Osteoblast (primary cell): ENCODE measurements at regions not wholly inside any gene's neighbourhood (a gene's known extent, or its start where the extent isn't known, plus 50 kb on each side); places are given as distances from the start of the nearest gene placed in this dataset.
A peak's percentile ranks its signal among the peaks of the same experiment; 100 is the strongest.

Experiments used
- DNase-seq: peaks from one replicate; pipeline ENCODE4 v3.0.0; 2011; ENCODE audit warnings: low spot score, mixed read lengths; ENCODE audit not compliant: insufficient read length; ENCODE audit errors: missing footprints
- H2AFZ ChIP-seq: 2 replicates; pipeline ENCODE4 v1.6.0; 2011; ENCODE audit warnings: mild to moderate bottlenecking, low read length
- H3K27ac ChIP-seq: 2 replicates; pipeline ENCODE4 v1.5.1; 2011; ENCODE audit warnings: mild to moderate bottlenecking, low read depth, low read length, moderate library complexity
- H3K27me3 ChIP-seq: 2 replicates; pipeline ENCODE4 v1.6.0; 2012; ENCODE audit warnings: mild to moderate bottlenecking, control low read depth, inconsistent platforms, low read length, moderate library complexity; ENCODE audit not compliant: insufficient read depth
- H3K36me3 ChIP-seq: 2 replicates; pipeline ENCODE4 v1.5.1; 2011; ENCODE audit warnings: mild to moderate bottlenecking, low read length, control low read depth, moderate library complexity; ENCODE audit not compliant: insufficient read depth
- H3K4me1 ChIP-seq: 2 replicates; pipeline ENCODE4 v1.5.1; 2011; ENCODE audit warnings: mild to moderate bottlenecking, low read length, control low read depth, moderate library complexity; ENCODE audit not compliant: insufficient read depth
- H3K4me2 ChIP-seq: 2 replicates; pipeline ENCODE4 v1.6.0; 2011; ENCODE audit warnings: mild to moderate bottlenecking, low read length; ENCODE audit not compliant: insufficient read depth
- H3K4me3 ChIP-seq: fragments of 200-600 bp; sonication (generic); 3 replicates; pipeline ENCODE4 v1.5.1; 2012; ENCODE audit warnings: mild to moderate bottlenecking, low read length, inconsistent platforms; ENCODE audit not compliant: insufficient read depth
- H3K79me2 ChIP-seq: 2 replicates; pipeline ENCODE4 v1.6.0; 2012; ENCODE audit warnings: mild to moderate bottlenecking, low read length, control low read depth, inconsistent platforms; ENCODE audit not compliant: insufficient read depth
- H3K9me3 ChIP-seq: 2 replicates; pipeline ENCODE4 v1.5.1; 2011; ENCODE audit warnings: low read depth, low read length, control low read depth
- H4K20me1 ChIP-seq: 2 replicates; pipeline ENCODE4 v1.6.0; 2012; ENCODE audit warnings: mild to moderate bottlenecking, low read length, control low read depth; ENCODE audit not compliant: insufficient read depth
- CTCF ChIP-seq: IDR thresholded peaks from 2 replicates; pipeline ENCODE4 v1.5.1; 2011; ENCODE audit warnings: mild to moderate bottlenecking, low read depth, low read length, moderate library complexity; ENCODE audit errors: extremely low read depth

DNA sequence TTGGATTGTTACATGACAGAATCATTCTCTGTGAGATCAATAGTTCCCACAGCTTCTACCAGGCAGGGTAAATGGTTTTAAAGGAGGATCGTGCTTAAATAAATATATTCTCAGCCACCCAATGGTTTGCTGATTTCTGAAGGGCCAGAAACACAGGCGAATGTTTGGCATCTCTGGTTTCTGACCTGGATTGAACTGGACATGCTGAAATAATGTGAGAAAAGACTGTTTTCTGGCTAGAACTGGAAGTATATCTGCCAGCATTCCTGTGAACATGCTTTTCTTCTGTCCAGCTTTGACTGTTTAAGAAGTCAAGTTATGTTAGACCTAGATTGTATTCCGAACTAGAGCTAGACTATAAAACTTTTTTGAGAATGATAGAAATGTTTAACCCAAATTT, 77.1 kb upstream of the COL3A1 start:
- Histone ChIP-seq H3K4me2 (peak overlapping the region; percentile 62), H3K4me1 (peaks cover 12% of the 10 kb centered on the region), H2AFZ (peak overlapping the region; percentile 79), H3K27me3 (no peaks in the 10 kb centered on the region), H3K4me3 (no peak overlapping the region), H3K79me2 (no peaks in the 10 kb centered on the region), H4K20me1 (no peaks in the 10 kb centered on the region), H3K9me3 (no peaks in the 10 kb centered on the region), H3K36me3 (no peaks in the 10 kb centered on the region), H3K27ac (peak overlapping the region; percentile 62)
- TF ChIP-seq CTCF: no peak
- peak; percentile 38 for DNase-seq

GRCh38 chr2:188898261-188898660, 75.9 kb upstream of the COL3A1 start:
- DNase-seq: no peak
- Histone ChIP-seq H3K79me2 (no peaks in the 10 kb centered on the region), H3K9me3 (no peaks in the 10 kb centered on the region), H3K4me3 (no peak overlapping the region), H4K20me1 (no peaks in the 10 kb centered on the region), H3K4me1 (peaks cover 16% of the 10 kb centered on the region), H3K27me3 (no peaks in the 10 kb centered on the region), H3K4me2 (no peak overlapping the region), H3K27ac (peak overlapping the region; percentile 62), H3K36me3 (no peaks in the 10 kb centered on the region), H2AFZ (no peak overlapping the region)
- TF ChIP-seq CTCF: no peak

DNA sequence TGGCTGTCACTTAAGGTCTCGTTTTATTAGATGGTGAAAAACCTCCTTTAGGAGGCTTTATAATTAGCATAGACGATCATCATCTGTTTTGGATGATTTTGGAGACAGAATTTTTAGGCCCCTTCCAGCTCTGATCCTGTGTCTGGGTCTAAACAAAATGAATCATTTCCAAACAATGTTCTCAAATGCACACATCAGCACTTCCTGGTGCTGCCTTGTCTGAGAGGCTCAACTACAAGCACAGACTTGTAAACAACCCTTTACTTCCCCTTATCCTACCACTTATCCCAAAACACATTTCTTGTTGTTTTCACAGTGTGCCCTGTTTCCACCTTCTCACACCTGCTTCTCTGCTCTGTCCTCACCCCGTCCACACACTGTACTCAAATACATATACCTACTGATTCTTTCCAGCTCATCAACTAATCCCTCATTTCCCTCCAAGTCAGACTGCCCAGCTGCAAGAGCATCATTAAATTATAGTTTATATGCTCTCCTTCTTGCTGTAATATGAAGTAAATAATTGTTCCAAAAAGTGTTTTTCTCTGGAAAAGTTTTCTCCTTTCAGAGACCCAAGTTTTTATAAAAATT, 71.2 kb upstream of the COL3A1 start:
- H3K4me2 ChIP-seq: no peak overlapping the region
- H3K27ac ChIP-seq: no peak overlapping the region
- no peaks in the 10 kb centered on the region for H3K9me3 ChIP-seq
- H3K4me1 ChIP-seq: peaks cover 4% of the 10 kb centered on the region
- H3K27me3 ChIP-seq: no peaks in the 10 kb centered on the region
- DNase-seq: peak; percentile 39
- no peaks in the 10 kb centered on the region for H3K79me2 ChIP-seq
- TF ChIP-seq CTCF: no peak
- H3K36me3 ChIP-seq: no peaks in the 10 kb centered on the region
- H3K4me3 ChIP-seq: no peak overlapping the region
- H2AFZ ChIP-seq: peak overlapping the region; percentile 47
- H4K20me1 ChIP-seq: no peaks in the 10 kb centered on the region

- Histone ChIP-seq H3K27ac (no peak overlapping the region), H3K4me3 (no peak overlapping the region), H2AFZ (no peak overlapping the region), H4K20me1 (no peaks in the 10 kb centered on the region), H3K9me3 (no peaks in the 10 kb centered on the region), H3K27me3 (no peaks in the 10 kb centered on the region), H3K36me3 (no peaks in the 10 kb centered on the region), H3K4me2 (no peak overlapping the region), H3K4me1 (peaks cover 3% of the 10 kb centered on the region), H3K79me2 (no peaks in the 10 kb centered on the region)
- no peak for DNase-seq
- no peak for TF ChIP-seq CTCF
Measured at GRCh38 chr2:188903740-188904139, 70.4 kb upstream of the COL3A1 start.
